IMR-90 (cell line): ENCODE measurements at regions not wholly inside any gene's neighbourhood (a gene's known extent, or its start where the extent isn't known, plus 50 kb on each side); places are given as distances from the start of the nearest gene placed in this dataset.

Experiments used
- ATAC-seq: fragments of 200-7000 bp; cut with Tn5 transposase; 2 replicates; pipeline ENCODE4 v1.9.1; 2020; ENCODE audit warnings: low read depth, mild to moderate bottlenecking, moderate library complexity
- BruUV-seq: library from RNA; stranded (reverse); fragments of 400-500 nt; replicated peaks from 2 replicates; lab custom pipeline; 2021; lab: Mats Ljungman, UMichigan
- CTCF ChIA-PET: fragments of 300-600 bp; formaldehyde crosslinking; extraction: SDS; loops from one replicate; lab custom pipeline; 2021; ENCODE audit warnings: antibody characterized with exemption; lab: Yijun Ruan, JAX
- POLR2A ChIA-PET: fragments of 300-600 bp; sonication (Branson Sonifier 250); formaldehyde crosslinking; loops from one replicate; lab custom pipeline; 2022; ENCODE audit warnings: antibody characterized with exemption; ENCODE audit not compliant: unreplicated experiment; lab: Charles Lee
- DNase-seq: peaks from one replicate; pipeline ENCODE4 v3.0.0; 2013
- H2AFZ ChIP-seq: replicated peaks from 2 replicates; pipeline ENCODE3; 2013; ENCODE audit warnings: low read length, mild to moderate bottlenecking; ENCODE audit not compliant: poor library complexity
- H2AK5ac ChIP-seq: 2 replicates; pipeline ENCODE4 v1.6.1; 2013; ENCODE audit warnings: low read depth, low read length, inconsistent platforms
- H2AK9ac ChIP-seq: replicated peaks from 2 replicates; pipeline ENCODE3; 2013; ENCODE audit warnings: mild to moderate bottlenecking, low read depth, low read length, moderate library complexity; ENCODE audit not compliant: poor library complexity
- H2BK120ac ChIP-seq: 2 replicates; pipeline ENCODE4 v1.6.1; 2013; ENCODE audit warnings: low read depth, low read length, inconsistent platforms
- H2BK15ac ChIP-seq: 3 replicates; pipeline ENCODE4 v1.6.1; 2013; ENCODE audit warnings: low read depth, low read length, inconsistent platforms
- H2BK20ac ChIP-seq: 2 replicates; pipeline ENCODE4 v1.6.1; 2013; ENCODE audit warnings: low read depth, mild to moderate bottlenecking, inconsistent platforms, low read length, moderate library complexity
- H2BK5ac ChIP-seq: 2 replicates; pipeline ENCODE4 v1.6.1; 2013; ENCODE audit warnings: mild to moderate bottlenecking, low read depth, low read length, inconsistent platforms; ENCODE audit not compliant: poor library complexity, severe bottlenecking
- H3K14ac ChIP-seq: replicated peaks from 2 replicates; pipeline ENCODE4 v1.6.1; 2013; ENCODE audit warnings: low read depth, low read length, inconsistent platforms
- H3K18ac ChIP-seq: 2 replicates; pipeline ENCODE4 v1.6.1; 2013; ENCODE audit warnings: low read depth, low read length, control low read depth
- H3K23ac ChIP-seq: 2 replicates; pipeline ENCODE4 v1.6.1; 2013; ENCODE audit warnings: low read depth, low read length, inconsistent platforms
- H3K27ac ChIP-seq: 2 replicates; pipeline ENCODE4 v1.5.1; 2013; ENCODE audit warnings: mild to moderate bottlenecking, control low read depth, low read length; ENCODE audit not compliant: insufficient read depth
- H3K27me3 ChIP-seq: 2 replicates; pipeline ENCODE4 v1.6.1; 2013; ENCODE audit warnings: low read length; ENCODE audit not compliant: control insufficient read depth, insufficient read depth
- H3K36me3 ChIP-seq: 2 replicates; pipeline ENCODE4 v1.6.1; 2013; ENCODE audit warnings: low read length, mixed read lengths; ENCODE audit not compliant: control insufficient read depth, insufficient read depth
- H3K4ac ChIP-seq: 2 replicates; pipeline ENCODE4 v1.6.1; 2013; ENCODE audit warnings: low read depth, low read length, inconsistent platforms
- H3K4me1 ChIP-seq: 2 replicates; pipeline ENCODE4 v1.6.1; 2013; ENCODE audit warnings: low read length, mixed read lengths; ENCODE audit not compliant: control insufficient read depth, insufficient read depth
- H3K4me2 ChIP-seq: 2 replicates; pipeline ENCODE4 v1.6.1; 2013; ENCODE audit warnings: low read depth, mild to moderate bottlenecking, control low read depth, low read length, moderate library complexity
- H3K4me3 ChIP-seq: 2 replicates; pipeline ENCODE4 v1.5.1; 2013; ENCODE audit warnings: low read depth, mild to moderate bottlenecking, control low read depth, low read length, moderate library complexity; ENCODE audit not compliant: insufficient read depth
- H3K56ac ChIP-seq: 2 replicates; pipeline ENCODE4 v1.6.1; 2013; ENCODE audit warnings: low read length, inconsistent platforms; ENCODE audit not compliant: insufficient read depth; ENCODE audit errors: extremely low read depth
- H3K79me1 ChIP-seq, 2 experiments: 2 replicates each; pipeline ENCODE4 v1.6.1; 2013; ENCODE audit warnings: low read length in 2 of 2, inconsistent platforms in 1 of 2, low read depth in 1 of 2
- H3K9ac ChIP-seq: 2 replicates; pipeline ENCODE4 v1.6.1; 2013; ENCODE audit warnings: low read depth, low read length, control low read depth
- H3K9me1 ChIP-seq: 2 replicates; pipeline ENCODE4 v1.6.1; 2013; ENCODE audit warnings: low read length, inconsistent platforms; ENCODE audit not compliant: insufficient read depth
- H3K9me3 ChIP-seq: 2 replicates; pipeline ENCODE4 v1.6.1; 2013; ENCODE audit warnings: low read length; ENCODE audit not compliant: control insufficient read depth, insufficient read depth
- H4K20me1 ChIP-seq: 2 replicates; pipeline ENCODE4 v1.6.1; 2013; ENCODE audit warnings: low read length, inconsistent platforms; ENCODE audit not compliant: insufficient read depth
- H4K5ac ChIP-seq: 2 replicates; pipeline ENCODE4 v1.6.1; 2013; ENCODE audit warnings: mild to moderate bottlenecking, low read depth, low read length, control low read depth
- H4K8ac ChIP-seq, 2 experiments: 2 replicates each; pipeline ENCODE4 v1.6.1; 2013; ENCODE audit warnings: low read depth in 2 of 2, low read length in 2 of 2, control low read depth in 1 of 2, inconsistent platforms in 1 of 2
- H4K91ac ChIP-seq: 2 replicates; pipeline ENCODE4 v1.6.1; 2013; ENCODE audit warnings: low read depth, low read length, inconsistent platforms; ENCODE audit not compliant: insufficient read depth
- CHD1 ChIP-seq: IDR thresholded peaks from 2 replicates; pipeline ENCODE4 v1.6.1; 2012; ENCODE audit warnings: low read depth, low read length, improper control_type of control experiment
- CTCF ChIP-seq: conservative IDR thresholded peaks from 2 replicates; pipeline ENCODE4 v1.5.1; 2012; ENCODE audit warnings: mild to moderate bottlenecking, low read depth, low read length, improper control_type of control experiment
- ELK1 ChIP-seq: fragments of 150-350 bp; IDR thresholded peaks from 2 replicates; pipeline ENCODE4 v1.6.1; 2016; ENCODE audit warnings: low read depth, mild to moderate bottlenecking, low read length, moderate library complexity, borderline replicate concordance
- MAZ ChIP-seq: IDR thresholded peaks from 2 replicates; pipeline ENCODE4 v1.6.1; 2012; ENCODE audit warnings: low read depth, mild to moderate bottlenecking, low read length, improper control_type of control experiment, moderate library complexity, borderline replicate concordance
- RAD21 ChIP-seq: IDR thresholded peaks from 2 replicates; pipeline ENCODE4 v1.6.1; 2012; ENCODE audit warnings: low read length, improper control_type of control experiment
- SMC3 ChIP-seq: fragments of 150-350 bp; IDR thresholded peaks from 2 replicates; pipeline ENCODE4 v1.6.1; 2016; ENCODE audit warnings: low read depth, mild to moderate bottlenecking, antibody characterized with exemption, low read length, moderate library complexity
- USF2 ChIP-seq: fragments of 150-350 bp; IDR thresholded peaks from 2 replicates; pipeline ENCODE4 v1.6.1; 2017; ENCODE audit warnings: mild to moderate bottlenecking, antibody characterized with exemption, low read length, low read depth
- WGBS, 2 experiments: methylation state at CpG; one replicate each; pipeline versions ENCODE4 v1.1.5 to v1.1.7; 2013; ENCODE audit warnings: missing lambda C conversion rate in 2 of 2; ENCODE audit not compliant: insufficient read length in 1 of 2; ENCODE audit errors: extremely low coverage in 2 of 2; 5-methylcytosine and 5-hydroxymethylcytosine counted together
- dilution Hi-C: fragments of 300-500 bp; cut with HindIII; formaldehyde crosslinking; loops from one replicate; pipeline ENCODE4 v1.14.3; 2018; ENCODE audit warnings: low sequenced_read_pairs; ENCODE audit not compliant: unreplicated experiment
- in situ Hi-C: fragments of 300-500 bp; cut with MboI; formaldehyde crosslinking; loops from 3 replicates; pipeline ENCODE4 v1.14.3; 2019; ENCODE audit warnings: low sequenced_read_pairs, inconsistent platforms, mixed read lengths
- intact Hi-C: fragments of 100-400 bp; cut with micrococcal nuclease; formaldehyde crosslinking; loops from 2 replicates; pipeline ENCODE4 v1.10.0; 2022

GRCh38 chr2:145725876-145726275 lies 1206.0 kb upstream of the ZEB2 start:
- Histone ChIP-seq H4K8ac (no peak overlapping the region), H2BK15ac (no peak overlapping the region), H3K9me3 (no peaks in the 10 kb centered on the region), H2BK120ac (no peak overlapping the region), H3K27ac (no peak overlapping the region), H3K56ac (no peak overlapping the region), H4K5ac (no peak overlapping the region), H3K4me3 (no peak overlapping the region), H3K18ac (no peak overlapping the region), H3K4me1 (no peaks in the 10 kb centered on the region), H2AK9ac (no peak overlapping the region), H2AFZ (no peak overlapping the region), H2AK5ac (no peak overlapping the region), H3K14ac (no peak overlapping the region), H2BK20ac (no peak overlapping the region), H2BK5ac (no peak overlapping the region), H3K36me3 (no peaks in the 10 kb centered on the region), H3K4me2 (no peak overlapping the region), H4K91ac (no peak overlapping the region), H3K4ac (no peak overlapping the region), H4K20me1 (no peaks in the 10 kb centered on the region), H3K23ac (no peak overlapping the region), H3K9me1 (no peaks in the 10 kb centered on the region), H3K79me1 (no peaks in the 10 kb centered on the region), H3K27me3 (no peaks in the 10 kb centered on the region), H3K9ac (no peak overlapping the region)
- WGBS, 2 experiments, result no CpG with 5 or more reads among the region's 3 CpGs
- intact Hi-C loops (no loop called here), in situ Hi-C loops (no loop called here), dilution Hi-C loops (no loop called here)
- CTCF ChIA-PET, result no interaction called here
- POLR2A ChIA-PET, result no interaction called here
- no TSS peak for BruUV-seq
- no peak for DNase-seq
- no peak for ATAC-seq
- no peak for TF ChIP-seq MAZ
- TF ChIP-seq RAD21, result no peak
- TF ChIP-seq SMC3, result no peak
- no peak for TF ChIP-seq CTCF
- TF ChIP-seq USF2, result no peak
- no peak for TF ChIP-seq ELK1
- no peak for TF ChIP-seq CHD1
